SK-MEL-5 (cell line): ENCODE measurements at regions not wholly inside any gene's neighbourhood (a gene's known extent, or its start where the extent isn't known, plus 50 kb on each side); places are given as distances from the start of the nearest gene placed in this dataset.

Experiments
- DNase-seq: peaks from one replicate; pipeline ENCODE4 v3.0.0-alpha.2; 2016; ENCODE audit warnings: low read depth, low spot score
- in situ Hi-C: cut with HindIII; loops from 2 replicates; pipeline ENCODE4 v1.10.0; 2016; ENCODE audit warnings: low sequenced_read_pairs, high pct_unique_total_duplicates, low pct_unique_long_range_greater_than_20kb

DNA sequence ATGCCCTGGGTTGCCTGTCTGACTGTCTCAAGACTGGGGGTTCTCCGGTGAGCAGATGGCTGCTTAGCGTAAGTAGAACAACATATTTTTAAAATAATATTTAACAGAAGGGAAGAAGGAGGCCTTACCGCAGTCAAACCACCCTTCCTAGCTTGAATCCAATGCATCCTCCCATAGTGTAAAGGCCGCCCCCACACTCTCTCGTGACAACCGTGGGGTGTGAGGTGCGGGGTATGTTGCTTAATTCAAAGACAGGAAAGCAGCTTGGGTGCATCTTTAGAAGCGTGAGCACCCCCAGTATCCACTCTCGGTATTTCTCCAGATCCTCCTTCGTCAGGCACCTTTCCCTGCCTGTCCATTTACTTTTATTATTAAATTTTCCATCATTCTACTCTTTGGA, 501.2 kb upstream of the CDH4 start:
- DNase-seq: no peak

DNA sequence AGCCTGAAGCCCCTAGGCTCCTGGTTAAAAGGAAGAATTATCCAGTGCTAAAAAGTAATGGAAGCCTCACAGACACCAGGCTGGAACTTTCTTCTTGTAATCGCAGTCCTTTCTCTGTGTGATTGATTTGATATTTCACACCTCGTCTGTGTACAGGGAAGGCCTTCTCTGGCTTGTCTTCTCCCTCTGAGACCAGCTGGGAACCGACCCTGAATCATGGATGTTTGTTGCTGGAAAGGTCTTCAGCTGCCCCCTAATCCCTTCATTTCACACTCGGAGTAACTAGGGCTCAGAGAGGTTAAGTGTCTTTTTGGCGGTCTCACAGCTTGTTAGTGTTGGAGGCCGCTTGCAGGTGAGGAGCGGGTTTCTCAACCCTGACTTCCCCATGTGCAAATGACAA, 500.2 kb upstream of the CDH4 start:
- no peak for DNase-seq
- in situ Hi-C loops: no loop called here

More for the DNA sequence above, 501.2 kb upstream of the CDH4 start:
- in situ Hi-C loops: no loop called here

DNA sequence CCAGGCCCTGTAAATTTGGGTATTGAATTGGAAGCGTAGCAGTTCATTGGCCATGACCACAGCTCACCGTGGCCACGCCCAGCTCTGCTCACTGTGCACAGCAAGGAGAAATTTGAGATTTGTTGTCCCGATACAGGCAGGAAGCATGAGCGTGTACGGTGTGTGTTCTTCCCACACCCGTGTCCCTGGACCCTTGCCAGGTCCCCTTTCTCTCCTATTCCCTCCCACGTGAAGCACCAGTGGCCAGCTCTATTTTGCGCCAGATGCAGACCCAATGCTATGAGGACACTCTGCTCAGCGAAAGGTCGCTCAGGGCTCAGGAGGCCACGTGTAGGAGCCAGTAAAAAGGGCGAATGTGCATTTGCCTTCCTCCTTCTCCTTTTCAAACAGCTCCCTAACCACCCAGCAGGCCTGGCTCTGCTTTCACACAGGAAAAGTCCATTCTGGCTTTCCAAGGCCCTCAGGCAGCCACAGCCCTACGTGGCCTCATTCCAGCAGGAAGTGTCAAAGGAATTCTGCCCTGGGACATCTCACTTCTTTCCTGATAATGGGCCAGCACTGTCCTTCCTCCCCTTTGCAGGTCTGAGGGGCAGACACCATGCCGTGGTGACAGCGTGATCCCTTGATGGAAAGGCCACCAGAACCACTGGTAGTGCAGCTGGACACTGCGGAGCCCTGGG, 499.2 kb upstream of the CDH4 start:
- no peak for DNase-seq
- in situ Hi-C loops: no loop called here

DNA sequence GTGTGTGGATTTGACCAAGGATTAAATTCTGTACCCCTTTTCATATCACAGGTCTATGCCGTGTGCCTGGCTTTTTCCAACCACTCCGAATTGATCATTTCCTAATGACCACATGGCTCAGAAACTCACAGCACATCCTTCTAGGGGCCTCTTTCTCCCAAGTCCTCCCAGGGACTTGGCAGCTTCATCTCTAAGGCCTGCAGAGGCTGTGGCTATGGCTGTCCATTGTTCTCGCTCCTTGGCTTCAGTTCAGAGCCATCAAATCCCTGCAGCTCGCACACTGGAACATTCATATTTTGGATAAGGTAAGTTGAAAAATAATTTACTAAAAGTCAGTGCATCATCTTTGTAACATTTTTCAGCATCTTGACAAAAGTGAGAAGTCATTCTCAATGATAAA, 497.2 kb upstream of the CDH4 start:
- in situ Hi-C loops: no loop called here
- no peak for DNase-seq

DNA sequence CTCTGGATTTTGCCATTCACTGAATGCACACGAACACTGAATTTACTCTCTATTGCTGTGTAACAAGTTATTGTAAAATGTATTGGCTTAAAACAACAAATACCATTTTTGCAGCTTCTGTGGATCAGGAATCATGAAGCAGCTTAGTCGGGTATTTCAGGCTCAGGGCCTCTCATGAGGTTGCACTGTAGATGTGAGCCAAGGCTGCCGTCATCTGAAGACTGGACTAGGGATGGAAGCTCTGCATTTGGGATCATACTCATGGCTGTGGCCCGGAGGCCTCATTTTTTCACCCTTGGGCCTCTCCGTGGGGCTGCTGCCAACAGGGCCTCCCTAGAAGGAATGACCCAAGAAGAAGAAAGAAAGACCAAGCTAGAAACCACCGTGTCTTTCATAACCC, 492.4 kb upstream of the CDH4 start:
- in situ Hi-C loops: no loop called here
- no peak for DNase-seq

DNA sequence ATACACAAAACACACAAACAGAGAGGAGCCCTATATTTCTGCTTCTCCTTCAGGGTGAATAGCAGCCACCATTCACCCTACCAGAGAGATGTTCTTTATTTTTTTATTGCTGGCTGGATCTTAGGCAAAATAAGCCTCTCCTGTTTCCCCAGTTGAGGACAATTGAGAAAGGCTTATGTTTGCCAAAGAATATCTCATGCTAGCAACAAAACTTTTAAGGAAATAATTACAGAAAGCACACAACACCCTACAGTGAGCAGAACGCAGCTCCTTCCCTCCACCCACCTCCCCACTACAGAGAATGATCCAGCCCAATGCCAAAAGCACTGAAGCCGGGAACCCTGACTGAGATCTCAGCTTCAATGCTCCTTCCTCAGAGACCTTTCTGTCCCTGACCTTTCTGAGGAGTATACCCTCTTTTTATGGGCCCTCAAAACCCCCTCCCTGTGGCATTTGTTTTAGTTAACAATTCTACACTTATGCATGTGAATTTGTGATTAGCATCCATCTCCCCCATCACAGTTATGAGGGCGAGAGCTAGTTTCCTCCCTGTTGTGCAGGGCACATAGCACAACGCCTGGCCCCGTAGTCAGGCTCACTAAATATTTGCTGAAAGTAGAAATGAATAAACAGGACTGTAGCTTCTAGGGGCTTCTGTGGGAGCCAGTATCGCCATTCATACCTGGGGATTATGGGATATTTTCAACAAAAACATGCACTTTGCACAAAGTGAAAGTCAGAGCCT, 491.6 kb upstream of the CDH4 start:
- DNase-seq: no peak
- in situ Hi-C loops: no loop called here

DNA sequence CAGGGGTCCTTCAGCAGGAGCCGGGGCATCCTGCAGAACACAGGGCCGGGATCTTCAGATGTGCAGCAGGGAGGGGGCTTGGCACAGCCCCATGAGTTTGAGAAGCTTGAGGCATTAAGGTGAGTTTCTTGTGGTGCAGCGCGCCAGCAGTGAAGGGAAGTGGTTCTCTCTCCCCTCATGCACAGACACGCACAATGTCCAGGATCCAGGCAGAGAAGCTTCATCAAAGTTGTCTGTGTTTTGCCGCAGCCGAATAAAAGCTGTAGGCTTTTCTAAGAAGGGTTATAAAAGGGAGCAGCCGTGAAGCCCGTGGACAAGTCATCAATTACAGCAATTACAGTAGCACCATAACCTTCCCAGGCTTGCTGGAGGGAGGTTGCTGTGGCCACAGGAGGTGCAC, 491.0 kb upstream of the CDH4 start:
- DNase-seq: no peak

DNA sequence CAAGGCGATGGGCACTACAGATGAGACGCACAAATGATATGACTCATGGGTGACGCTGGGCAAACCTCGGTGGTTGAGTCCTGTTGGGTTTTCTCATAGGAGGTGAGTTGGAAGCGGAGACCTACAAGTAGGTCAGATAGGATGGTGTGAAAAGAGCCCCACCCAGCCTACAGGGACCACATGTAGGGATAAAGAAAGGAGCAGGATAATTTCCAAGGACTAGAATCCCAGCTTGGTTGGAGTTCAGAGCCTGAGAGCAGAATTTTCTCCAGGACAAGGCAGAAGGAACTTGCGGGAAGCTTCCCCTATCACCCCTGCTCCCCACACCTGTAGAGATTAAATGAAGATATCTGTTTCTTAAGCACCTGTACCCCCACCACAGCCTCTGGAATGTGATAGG, 489.7 kb upstream of the CDH4 start:
- in situ Hi-C loops: no loop called here
- no peak for DNase-seq

More for the DNA sequence above, 491.0 kb upstream of the CDH4 start:
- in situ Hi-C loops: no loop called here

DNA sequence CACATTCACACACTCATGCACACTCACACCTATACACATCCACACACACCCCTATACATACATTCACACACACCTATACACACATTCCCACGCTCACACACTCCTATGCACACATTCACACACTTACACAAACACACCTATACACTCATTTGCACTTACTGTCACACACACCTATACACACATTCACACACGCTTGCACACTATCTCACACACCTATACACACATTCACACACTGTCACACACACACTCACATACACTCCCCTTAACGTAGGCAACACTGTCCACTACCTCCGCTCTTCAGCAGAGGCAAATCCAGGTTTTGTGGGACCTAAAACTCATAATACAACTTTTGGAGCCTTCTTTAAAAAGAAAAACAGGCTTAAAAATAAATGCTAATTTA, 487.7 kb upstream of the CDH4 start:
- in situ Hi-C loops: no loop called here
- DNase-seq: no peak

DNA sequence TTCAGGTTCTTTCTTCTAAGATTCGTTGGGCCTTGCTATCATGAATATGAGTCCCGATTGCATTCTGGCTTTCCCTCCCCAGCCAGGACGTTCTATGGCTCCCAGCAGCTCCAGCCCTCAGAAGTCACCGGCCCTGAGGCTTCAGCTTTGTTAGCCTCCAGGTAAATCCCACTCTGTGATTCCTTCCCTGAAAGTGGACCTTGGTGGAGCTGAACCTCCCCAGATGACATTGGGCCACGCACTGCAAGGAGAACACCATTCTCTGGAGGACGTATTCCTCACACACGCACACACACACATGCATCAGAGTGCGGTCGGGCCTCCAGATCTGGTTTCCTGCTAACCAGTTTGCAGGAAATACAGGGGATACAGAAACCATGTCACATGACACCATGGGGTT, 487.3 kb upstream of the CDH4 start:
- no peak for DNase-seq
- in situ Hi-C loops: no loop called here

DNA sequence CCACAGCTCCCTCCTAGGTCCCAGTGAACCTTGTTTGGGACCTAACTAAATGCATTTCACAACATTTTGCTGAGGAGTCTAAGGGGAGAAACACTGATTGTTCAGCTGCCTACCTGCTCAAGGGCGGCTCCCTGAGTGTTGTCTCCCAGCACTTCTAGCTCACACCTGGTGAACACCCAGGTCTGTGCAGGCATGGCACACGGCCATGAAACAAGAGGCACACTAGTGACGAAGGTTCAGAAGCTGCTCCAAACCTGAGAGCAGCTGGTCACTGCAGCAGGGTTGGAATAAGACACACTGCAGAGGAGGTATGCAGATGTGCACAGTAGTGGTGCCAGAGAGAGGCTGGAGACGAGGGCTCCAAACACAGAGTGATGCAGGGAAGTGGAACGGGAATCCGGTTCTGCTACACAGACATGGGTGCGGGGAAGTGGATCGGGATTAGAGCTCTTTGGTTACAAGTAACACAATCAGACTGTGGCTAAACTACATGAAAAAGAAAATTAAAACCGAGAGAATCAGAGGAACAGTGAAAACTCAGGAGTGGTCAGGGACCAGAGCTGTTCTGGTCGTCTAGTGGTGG, 486.1 kb upstream of the CDH4 start:
- DNase-seq: no peak
- in situ Hi-C loops: no loop called here

DNA sequence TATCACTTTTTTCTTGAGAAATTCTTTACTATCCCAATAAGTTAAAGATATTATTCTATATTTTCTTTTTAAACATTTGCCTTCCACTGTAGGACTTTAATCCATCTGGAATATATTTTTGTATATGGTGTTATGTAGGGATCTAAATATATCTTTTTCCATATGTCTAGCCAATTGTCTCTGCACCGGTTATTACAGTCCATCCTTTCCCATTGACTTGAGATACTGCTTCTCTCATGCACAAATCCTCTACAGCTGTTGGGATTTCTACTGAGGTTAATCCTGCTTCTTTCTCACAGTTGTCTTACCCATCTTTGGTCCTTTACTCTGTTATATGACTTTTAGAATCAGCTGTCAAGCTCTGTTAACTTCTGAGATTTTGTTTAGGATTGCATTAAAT, 483.8 kb upstream of the CDH4 start:
- no peak for DNase-seq
- in situ Hi-C loops: no loop called here

DNA sequence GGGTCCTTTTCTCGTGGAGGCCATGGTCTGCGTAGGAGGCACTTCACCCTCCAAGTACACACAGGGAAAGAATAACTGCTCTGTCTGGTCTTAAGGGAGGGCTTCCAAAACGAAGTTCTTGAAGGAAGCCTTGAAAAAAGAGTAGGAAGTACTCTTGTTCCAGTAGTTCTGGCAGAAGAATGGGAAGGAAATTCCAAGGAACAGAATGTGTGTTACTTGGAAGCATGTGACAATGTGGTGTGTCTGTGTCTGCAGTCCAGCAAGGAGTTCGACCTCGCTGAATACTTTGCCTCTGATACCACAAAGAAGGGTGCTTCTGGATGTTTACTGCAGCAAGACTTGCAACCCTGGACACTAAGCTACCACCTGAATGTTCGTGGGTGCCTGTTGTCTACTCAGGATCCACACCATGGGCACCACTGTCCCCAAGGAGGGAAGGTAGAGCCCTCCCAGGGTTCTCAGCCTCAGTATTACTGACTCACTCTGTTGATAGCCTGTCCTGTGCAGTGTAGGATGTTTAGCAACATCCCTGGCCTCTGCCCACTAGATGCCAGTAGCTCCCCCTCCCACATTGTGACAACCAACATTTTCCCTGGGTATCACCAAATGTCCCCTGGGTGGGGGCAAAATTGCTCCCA, 471.6 kb upstream of the CDH4 start:
- in situ Hi-C loops: no loop called here
- DNase-seq: no peak

DNA sequence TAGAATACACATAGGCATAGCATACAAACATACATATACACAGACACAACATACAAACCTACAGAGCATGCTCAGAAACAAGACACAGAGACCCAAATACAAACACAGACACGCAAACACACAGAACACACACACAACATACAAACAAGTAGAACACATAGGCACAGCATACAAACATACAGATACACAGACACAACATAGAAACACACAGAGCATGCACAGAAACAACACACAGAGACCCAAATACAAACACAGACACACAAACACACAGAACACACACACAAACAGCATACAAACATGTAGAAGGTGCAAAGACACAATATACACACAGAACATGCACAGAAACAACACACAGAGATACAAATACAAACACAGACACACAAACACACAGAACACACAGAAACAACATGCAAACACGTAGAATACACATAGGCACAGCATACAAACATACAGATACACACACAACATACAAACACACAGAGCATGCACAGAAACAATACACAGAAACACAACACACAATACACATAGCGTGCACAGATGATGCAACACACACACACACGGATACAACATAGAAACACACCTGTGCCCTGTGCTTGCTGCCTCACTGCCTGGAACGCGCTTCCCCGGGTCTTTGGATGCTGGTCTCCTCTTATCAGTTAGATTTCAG, 469.0 kb upstream of the CDH4 start:
- in situ Hi-C loops: no loop called here
- DNase-seq: no peak

DNA sequence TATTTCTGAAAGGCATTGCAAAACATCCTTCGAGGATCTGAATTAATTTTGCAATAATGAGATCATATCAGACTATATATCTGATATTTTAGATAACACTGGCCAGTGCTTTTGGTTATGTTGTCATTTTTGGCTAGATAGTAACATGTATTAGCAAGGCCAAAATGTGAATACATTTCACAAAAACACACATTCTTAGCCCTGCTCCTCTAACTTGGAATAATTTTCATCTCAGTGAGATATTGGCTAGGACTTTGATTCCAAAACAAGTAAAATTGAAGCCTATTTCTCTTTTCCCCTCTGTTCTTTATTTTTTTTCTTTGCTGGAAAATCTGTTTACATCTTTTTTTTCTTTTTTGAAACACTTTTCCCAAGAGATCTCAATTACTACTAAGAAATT, 466.8 kb upstream of the CDH4 start:
- in situ Hi-C loops: no loop called here
- DNase-seq: no peak

DNA sequence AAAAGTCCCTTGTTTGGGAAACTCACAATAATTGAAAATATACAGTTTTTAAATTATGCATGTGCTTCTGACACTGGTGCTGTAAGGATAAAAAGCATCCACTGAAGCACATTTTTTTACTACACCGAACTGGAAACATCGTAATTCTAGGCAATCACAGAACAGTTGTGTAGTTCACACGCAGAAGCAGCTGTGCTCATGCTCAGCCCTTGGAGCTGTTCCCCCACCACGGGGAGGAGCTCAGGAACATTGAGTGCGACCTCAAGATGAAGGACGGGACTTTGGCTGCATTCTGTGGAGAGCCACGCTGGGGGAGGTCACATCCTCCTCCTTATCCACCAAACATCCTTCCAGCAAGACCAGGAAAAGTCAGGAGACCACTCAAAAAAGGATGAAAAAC, 466.3 kb upstream of the CDH4 start:
- DNase-seq: no peak
- in situ Hi-C loops: no loop called here

DNA sequence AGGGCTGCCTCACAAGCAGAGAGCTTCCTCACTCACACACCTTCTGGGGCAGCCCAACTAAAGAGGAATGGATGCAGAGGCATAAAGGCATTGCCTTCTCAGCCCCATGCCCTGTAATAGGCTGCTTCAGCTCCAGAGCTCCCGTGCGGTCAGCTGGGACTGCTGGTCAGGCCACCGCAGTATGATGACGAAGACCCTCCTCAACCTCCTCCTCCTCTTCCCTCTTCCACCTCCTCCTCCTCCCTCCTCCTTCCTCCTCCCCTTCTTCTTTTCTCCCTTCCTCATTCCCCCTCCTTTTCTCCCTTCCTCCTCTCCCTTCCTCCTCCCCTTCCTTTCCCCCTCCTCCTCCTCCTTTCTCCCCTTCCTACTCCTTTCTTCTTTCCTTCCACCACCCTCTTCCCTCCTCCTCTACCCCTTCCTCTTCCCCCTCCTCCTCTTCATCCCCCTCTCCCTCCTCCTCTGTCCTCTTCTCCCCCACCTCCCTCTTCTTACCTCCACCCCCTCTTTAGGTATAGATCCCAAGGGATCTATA, 465.3 kb upstream of the CDH4 start:
- in situ Hi-C loops: no loop called here
- DNase-seq: no peak

DNA sequence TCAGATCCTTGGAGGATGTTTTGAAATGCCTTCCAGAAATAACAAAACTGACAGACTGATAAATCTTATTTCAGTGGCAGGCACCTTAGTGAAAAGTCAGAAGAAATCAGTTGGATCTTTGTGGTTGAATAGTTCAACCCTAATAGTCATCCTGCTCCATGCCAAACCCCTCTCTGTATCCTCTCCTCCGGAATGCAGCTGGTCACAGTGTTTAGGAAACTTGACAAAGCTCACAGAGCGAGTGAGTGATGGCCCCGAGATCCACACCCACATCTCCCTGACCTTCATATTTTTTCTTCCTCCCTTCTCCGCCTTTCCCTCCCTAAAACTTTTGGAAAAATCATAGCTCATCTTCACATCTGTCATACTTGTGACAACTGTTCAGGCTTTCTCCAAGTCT, 464.8 kb upstream of the CDH4 start:
- DNase-seq: no peak
- in situ Hi-C loops: no loop called here
